Fibroblast of villous mesenchyme (primary cell): ENCODE measurements at regions not wholly inside any gene's neighbourhood (a gene's known extent, or its start where the extent isn't known, plus 50 kb on each side); places are given as distances from the start of the nearest gene placed in this dataset.

Experiments used
- DNase-seq: peaks from one replicate; pipeline ENCODE4 v3.0.0-alpha.2; 2010; ENCODE audit warnings: low read depth
- H3K4me3 ChIP-seq: 2 replicates; pipeline ENCODE4 v1.5.1; 2011; ENCODE audit warnings: low read depth, mild to moderate bottlenecking, low read length
- CTCF ChIP-seq: IDR thresholded peaks from 2 replicates; pipeline ENCODE4 v1.5.1; 2012; ENCODE audit warnings: low read depth, mild to moderate bottlenecking, low read length; ENCODE audit not compliant: insufficient read depth

GRCh38 chr3:8273479-8273878 is 228.1 kb upstream of the LMCD1 start:
- no peak for TF ChIP-seq CTCF
- no peak overlapping the region for H3K4me3 ChIP-seq
- DNase-seq = no peak

GRCh38 chr3:8276056-8276455 is 225.6 kb upstream of the LMCD1 start:
- DNase-seq = no peak
- no peak overlapping the region for H3K4me3 ChIP-seq
- no peak for TF ChIP-seq CTCF

GRCh38 chr3:8276506-8276905 is 225.1 kb upstream of the LMCD1 start:
- no peak for DNase-seq
- no peak overlapping the region for H3K4me3 ChIP-seq
- TF ChIP-seq CTCF = no peak

- H3K4me3 ChIP-seq = no peak overlapping the region
- no peak for DNase-seq
- TF ChIP-seq CTCF = no peak
These were observed 223.2 kb upstream of the LMCD1 start for GRCh38 chr3:8278448-8278847.

- no peak for DNase-seq
- TF ChIP-seq CTCF = no peak
- no peak overlapping the region for H3K4me3 ChIP-seq
These were observed 222.1 kb upstream of the LMCD1 start for GRCh38 chr3:8279476-8279875.

- TF ChIP-seq CTCF = no peak
- H3K4me3 ChIP-seq = no peak overlapping the region
- no peak for DNase-seq
These were observed 221.6 kb upstream of the LMCD1 start for GRCh38 chr3:8279886-8280550.
